Osteoblast (primary cell): ENCODE measurements at regions not wholly inside any gene's neighbourhood (a gene's known extent, or its start where the extent isn't known, plus 50 kb on each side); places are given as distances from the start of the nearest gene placed in this dataset.
A peak's percentile ranks its signal among the peaks of the same experiment; 100 is the strongest.

ENCODE experiments used
- DNase-seq: peaks from one replicate; pipeline ENCODE4 v3.0.0; 2011; ENCODE audit warnings: low spot score, mixed read lengths; ENCODE audit not compliant: insufficient read length; ENCODE audit errors: missing footprints
- H2AFZ ChIP-seq: 2 replicates; pipeline ENCODE4 v1.6.0; 2011; ENCODE audit warnings: mild to moderate bottlenecking, low read length
- H3K27ac ChIP-seq: 2 replicates; pipeline ENCODE4 v1.5.1; 2011; ENCODE audit warnings: mild to moderate bottlenecking, low read depth, low read length, moderate library complexity
- H3K27me3 ChIP-seq: 2 replicates; pipeline ENCODE4 v1.6.0; 2012; ENCODE audit warnings: mild to moderate bottlenecking, control low read depth, inconsistent platforms, low read length, moderate library complexity; ENCODE audit not compliant: insufficient read depth
- H3K36me3 ChIP-seq: 2 replicates; pipeline ENCODE4 v1.5.1; 2011; ENCODE audit warnings: mild to moderate bottlenecking, low read length, control low read depth, moderate library complexity; ENCODE audit not compliant: insufficient read depth
- H3K4me1 ChIP-seq: 2 replicates; pipeline ENCODE4 v1.5.1; 2011; ENCODE audit warnings: mild to moderate bottlenecking, low read length, control low read depth, moderate library complexity; ENCODE audit not compliant: insufficient read depth
- H3K4me2 ChIP-seq: 2 replicates; pipeline ENCODE4 v1.6.0; 2011; ENCODE audit warnings: mild to moderate bottlenecking, low read length; ENCODE audit not compliant: insufficient read depth
- H3K4me3 ChIP-seq: fragments of 200-600 bp; sonication (generic); 3 replicates; pipeline ENCODE4 v1.5.1; 2012; ENCODE audit warnings: mild to moderate bottlenecking, low read length, inconsistent platforms; ENCODE audit not compliant: insufficient read depth
- H3K79me2 ChIP-seq: 2 replicates; pipeline ENCODE4 v1.6.0; 2012; ENCODE audit warnings: mild to moderate bottlenecking, low read length, control low read depth, inconsistent platforms; ENCODE audit not compliant: insufficient read depth
- H3K9me3 ChIP-seq: 2 replicates; pipeline ENCODE4 v1.5.1; 2011; ENCODE audit warnings: low read depth, low read length, control low read depth
- H4K20me1 ChIP-seq: 2 replicates; pipeline ENCODE4 v1.6.0; 2012; ENCODE audit warnings: mild to moderate bottlenecking, low read length, control low read depth; ENCODE audit not compliant: insufficient read depth
- TF ChIP-seq, protein P1 (sequence below): IDR thresholded peaks from 2 replicates; pipeline ENCODE4 v1.5.1; 2011; ENCODE audit warnings: mild to moderate bottlenecking, low read depth, low read length, moderate library complexity; ENCODE audit errors: extremely low read depth

DNA sequence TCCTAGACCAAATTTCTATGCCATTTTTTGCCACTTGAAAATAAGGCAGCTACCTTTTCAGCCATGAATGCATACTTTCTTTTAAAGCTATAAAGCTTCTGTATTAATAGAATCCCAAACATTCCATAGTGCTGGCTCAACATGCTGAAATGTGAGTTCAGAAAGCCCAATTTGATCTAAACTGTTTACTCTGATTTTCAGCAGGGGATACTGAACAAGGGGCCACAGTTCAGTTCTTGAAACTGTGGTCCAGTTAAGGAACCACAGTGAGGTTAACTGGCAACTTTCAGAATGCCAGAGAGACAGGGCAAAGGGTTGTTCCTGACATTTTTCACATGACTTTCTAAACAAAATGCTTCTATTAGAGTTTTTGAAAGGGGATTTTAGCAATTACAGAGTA, 85.7 kb upstream of the COL11A1 start:
- no peaks in the 10 kb centered on the region for H3K4me1 ChIP-seq
- H3K4me3 ChIP-seq, result no peak overlapping the region
- no peaks in the 10 kb centered on the region for H3K27me3 ChIP-seq
- H3K27ac ChIP-seq, result no peak overlapping the region
- H3K36me3 ChIP-seq, result no peaks in the 10 kb centered on the region
- no peaks in the 10 kb centered on the region for H3K79me2 ChIP-seq
- H3K9me3 ChIP-seq, result no peaks in the 10 kb centered on the region
- TF ChIP-seq, protein P1, sequence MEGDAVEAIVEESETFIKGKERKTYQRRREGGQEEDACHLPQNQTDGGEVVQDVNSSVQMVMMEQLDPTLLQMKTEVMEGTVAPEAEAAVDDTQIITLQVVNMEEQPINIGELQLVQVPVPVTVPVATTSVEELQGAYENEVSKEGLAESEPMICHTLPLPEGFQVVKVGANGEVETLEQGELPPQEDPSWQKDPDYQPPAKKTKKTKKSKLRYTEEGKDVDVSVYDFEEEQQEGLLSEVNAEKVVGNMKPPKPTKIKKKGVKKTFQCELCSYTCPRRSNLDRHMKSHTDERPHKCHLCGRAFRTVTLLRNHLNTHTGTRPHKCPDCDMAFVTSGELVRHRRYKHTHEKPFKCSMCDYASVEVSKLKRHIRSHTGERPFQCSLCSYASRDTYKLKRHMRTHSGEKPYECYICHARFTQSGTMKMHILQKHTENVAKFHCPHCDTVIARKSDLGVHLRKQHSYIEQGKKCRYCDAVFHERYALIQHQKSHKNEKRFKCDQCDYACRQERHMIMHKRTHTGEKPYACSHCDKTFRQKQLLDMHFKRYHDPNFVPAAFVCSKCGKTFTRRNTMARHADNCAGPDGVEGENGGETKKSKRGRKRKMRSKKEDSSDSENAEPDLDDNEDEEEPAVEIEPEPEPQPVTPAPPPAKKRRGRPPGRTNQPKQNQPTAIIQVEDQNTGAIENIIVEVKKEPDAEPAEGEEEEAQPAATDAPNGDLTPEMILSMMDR, result no peak
- no peaks in the 10 kb centered on the region for H4K20me1 ChIP-seq
- peak overlapping the region; percentile 6 for H2AFZ ChIP-seq
- no peak overlapping the region for H3K4me2 ChIP-seq
- DNase-seq, result no peak

DNA sequence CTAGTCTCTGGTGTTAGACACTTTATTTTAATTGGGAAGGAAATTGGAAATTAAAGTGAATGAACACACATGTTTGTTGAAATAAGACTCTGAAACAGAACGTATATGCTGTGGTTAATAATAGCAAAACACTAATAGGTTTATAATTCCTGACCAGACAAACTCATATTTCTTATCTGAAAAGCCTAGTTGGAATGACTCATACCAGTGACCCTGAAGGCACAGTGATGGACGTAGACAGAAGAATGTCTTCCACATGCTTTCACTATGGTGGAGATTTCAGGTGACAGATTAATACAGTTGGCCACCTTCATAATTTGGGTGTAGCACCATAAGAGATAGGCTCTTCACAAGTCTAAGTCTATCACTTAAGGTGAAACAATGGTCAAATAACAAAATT, 83.0 kb upstream of the COL11A1 start:
- no peaks in the 10 kb centered on the region for H3K79me2 ChIP-seq
- TF ChIP-seq, protein P1, result no peak
- DNase-seq, result no peak
- no peaks in the 10 kb centered on the region for H3K27me3 ChIP-seq
- H3K9me3 ChIP-seq, result no peaks in the 10 kb centered on the region
- no peaks in the 10 kb centered on the region for H3K4me1 ChIP-seq
- no peaks in the 10 kb centered on the region for H3K36me3 ChIP-seq
- no peak overlapping the region for H3K4me3 ChIP-seq
- H3K4me2 ChIP-seq, result no peak overlapping the region
- H3K27ac ChIP-seq, result no peak overlapping the region
- H2AFZ ChIP-seq, result no peak overlapping the region
- no peaks in the 10 kb centered on the region for H4K20me1 ChIP-seq

DNA sequence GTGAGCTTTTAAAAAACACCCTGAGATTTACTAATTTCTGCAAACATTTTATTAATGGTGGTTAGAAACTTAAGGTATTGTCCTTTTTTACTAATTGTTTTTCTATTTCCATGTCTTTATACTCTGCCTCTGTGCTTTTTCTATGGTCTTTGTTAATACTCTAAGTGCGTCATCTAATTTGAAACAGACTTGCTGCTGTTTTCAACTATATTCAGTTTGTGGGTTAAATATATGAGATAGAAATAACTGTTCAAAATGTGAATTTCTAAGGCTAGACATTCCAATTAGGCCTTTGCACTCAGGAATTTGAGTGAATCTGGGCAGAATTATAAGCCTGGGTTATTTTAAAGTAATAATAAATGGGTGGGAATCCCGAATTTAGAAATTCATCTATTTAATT, 82.4 kb upstream of the COL11A1 start:
- Histone ChIP-seq H3K9me3 (no peaks in the 10 kb centered on the region), H3K4me3 (no peak overlapping the region), H2AFZ (no peak overlapping the region), H3K4me2 (no peak overlapping the region), H3K79me2 (no peaks in the 10 kb centered on the region), H3K27ac (no peak overlapping the region), H3K4me1 (no peaks in the 10 kb centered on the region), H3K36me3 (no peaks in the 10 kb centered on the region), H4K20me1 (no peaks in the 10 kb centered on the region), H3K27me3 (no peaks in the 10 kb centered on the region)
- TF ChIP-seq, protein P1, result no peak
- DNase-seq, result no peak

DNA sequence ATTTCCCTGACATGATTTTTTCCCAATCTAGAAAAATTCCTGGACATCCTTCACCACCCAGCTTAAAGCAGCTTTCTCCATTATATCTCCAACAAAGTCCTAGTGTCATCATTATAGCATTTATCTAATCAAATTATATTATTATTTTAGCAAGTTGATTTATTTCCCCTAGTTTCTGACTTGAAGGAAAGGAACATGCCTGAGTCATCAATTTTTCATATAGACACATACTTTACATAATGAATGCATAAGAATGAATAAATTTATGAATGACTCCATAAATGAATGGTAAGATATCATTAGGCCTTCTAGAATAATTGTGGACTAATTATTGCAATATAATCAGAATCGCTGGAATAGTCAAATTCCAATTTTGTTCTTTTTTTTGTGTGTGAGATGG, 79.4 kb upstream of the COL11A1 start:
- TF ChIP-seq, protein P1, result no peak
- H3K9me3 ChIP-seq, result no peaks in the 10 kb centered on the region
- H4K20me1 ChIP-seq, result no peaks in the 10 kb centered on the region
- no peak overlapping the region for H2AFZ ChIP-seq
- no peak overlapping the region for H3K4me3 ChIP-seq
- H3K79me2 ChIP-seq, result no peaks in the 10 kb centered on the region
- H3K27me3 ChIP-seq, result no peaks in the 10 kb centered on the region
- no peak overlapping the region for H3K27ac ChIP-seq
- no peak overlapping the region for H3K4me2 ChIP-seq
- no peak for DNase-seq
- H3K36me3 ChIP-seq, result no peaks in the 10 kb centered on the region
- no peaks in the 10 kb centered on the region for H3K4me1 ChIP-seq
